Hindlimb muscle (tissue), 1 donor: ENCODE measurements at regions not wholly inside any gene's neighbourhood (a gene's known extent, or its start where the extent isn't known, plus 50 kb on each side); places are given as distances from the start of the nearest gene placed in this dataset.

Experiments used
- DNase-seq: peaks from one replicate; pipeline ENCODE4 v3.0.0-alpha.2; 2013

- DNase-seq: no peak
These were observed 514.9 kb upstream of the ARRDC3 start for GRCh38 chr5:91898019-91898418.

GRCh38 chr5:91888810-91889209, 505.7 kb upstream of the ARRDC3 start:
- no peak for DNase-seq

GRCh38 chr5:91885291-91886265, 502.5 kb upstream of the ARRDC3 start:
- no peak for DNase-seq

- no peak for DNase-seq
These were observed 500.9 kb upstream of the ARRDC3 start for GRCh38 chr5:91884036-91884435.

GRCh38 chr5:91875196-91875779, 492.2 kb upstream of the ARRDC3 start:
- peak; percentile 8 for DNase-seq

- DNase-seq: no peak
These were observed 484.7 kb upstream of the ARRDC3 start for GRCh38 chr5:91867799-91868198.

- peak; percentile 9 for DNase-seq
These were observed 482.8 kb upstream of the ARRDC3 start for GRCh38 chr5:91865915-91866314.

- DNase-seq: peak; percentile 27
These were observed 481.8 kb upstream of the ARRDC3 start for GRCh38 chr5:91864962-91865361.

- DNase-seq: no peak
These were observed 468.6 kb upstream of the ARRDC3 start for GRCh38 chr5:91851670-91852069.

GRCh38 chr5:91850031-91850430, 466.9 kb upstream of the ARRDC3 start:
- no peak for DNase-seq

GRCh38 chr5:91849069-91849468, 466.0 kb upstream of the ARRDC3 start:
- no peak for DNase-seq

GRCh38 chr5:91848453-91848852, 465.3 kb upstream of the ARRDC3 start:
- no peak for DNase-seq

- no peak for DNase-seq
These were observed 458.3 kb upstream of the ARRDC3 start for GRCh38 chr5:91841423-91841822.

- no peak for DNase-seq
These were observed 457.3 kb upstream of the ARRDC3 start for GRCh38 chr5:91840412-91840811.

GRCh38 chr5:91839721-91840120, 456.6 kb upstream of the ARRDC3 start:
- DNase-seq: no peak

GRCh38 chr5:91839233-91839632, 456.1 kb upstream of the ARRDC3 start:
- DNase-seq: no peak

- no peak for DNase-seq
These were observed 447.3 kb upstream of the ARRDC3 start for GRCh38 chr5:91830361-91830953.

GRCh38 chr5:91825618-91826017, 442.5 kb upstream of the ARRDC3 start:
- DNase-seq: no peak

GRCh38 chr5:91824406-91824805, 441.3 kb upstream of the ARRDC3 start:
- no peak for DNase-seq

- DNase-seq: no peak
These were observed 437.8 kb upstream of the ARRDC3 start for GRCh38 chr5:91820874-91821273.

GRCh38 chr5:91816681-91817080, 433.6 kb upstream of the ARRDC3 start:
- no peak for DNase-seq

- no peak for DNase-seq
These were observed 414.5 kb upstream of the ARRDC3 start for GRCh38 chr5:91797576-91797975.

GRCh38 chr5:91794856-91795548, 411.9 kb upstream of the ARRDC3 start:
- no peak for DNase-seq
